GM12864 (cell line): ENCODE measurements at regions not wholly inside any gene's neighbourhood (a gene's known extent, or its start where the extent isn't known, plus 50 kb on each side); places are given as distances from the start of the nearest gene placed in this dataset.

Source experiments
- DNase-seq: peaks from one replicate; pipeline ENCODE4 v3.0.0-alpha.2; 2011; ENCODE audit warnings: low read depth
- H3K4me3 ChIP-seq: 2 replicates; pipeline ENCODE4 v1.5.1; 2011; ENCODE audit warnings: mild to moderate bottlenecking, low read depth, low read length, control low read depth
- TF ChIP-seq, protein P1 (sequence below): IDR thresholded peaks from 2 replicates; pipeline ENCODE4 v1.5.1; 2011; ENCODE audit warnings: low read depth, mild to moderate bottlenecking, moderate library complexity, low read length, control low read depth, inconsistent platforms; ENCODE audit errors: missing control alignments

DNA sequence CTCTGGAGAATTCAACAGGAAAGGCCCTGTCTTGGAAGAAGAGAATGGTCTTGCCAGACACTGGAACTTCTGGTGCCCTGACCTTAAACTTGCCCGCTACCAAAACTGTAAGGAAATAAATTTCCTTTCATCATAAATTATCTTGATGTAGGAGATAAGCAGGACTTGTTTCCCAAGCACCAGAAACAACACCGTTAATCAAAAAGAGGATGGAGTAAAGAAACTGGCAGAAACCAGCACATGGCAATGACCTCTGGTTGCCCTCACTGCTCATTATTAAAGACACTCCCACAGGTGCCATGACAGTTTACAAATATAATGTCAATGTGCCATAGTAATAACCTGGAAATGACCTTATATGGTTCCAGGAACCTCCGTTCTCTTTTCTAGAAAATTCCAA is 426.1 kb downstream of the EDEM1 start:
- H3K4me3 ChIP-seq: no peak overlapping the region
- no peak for DNase-seq
- TF ChIP-seq, protein P1, sequence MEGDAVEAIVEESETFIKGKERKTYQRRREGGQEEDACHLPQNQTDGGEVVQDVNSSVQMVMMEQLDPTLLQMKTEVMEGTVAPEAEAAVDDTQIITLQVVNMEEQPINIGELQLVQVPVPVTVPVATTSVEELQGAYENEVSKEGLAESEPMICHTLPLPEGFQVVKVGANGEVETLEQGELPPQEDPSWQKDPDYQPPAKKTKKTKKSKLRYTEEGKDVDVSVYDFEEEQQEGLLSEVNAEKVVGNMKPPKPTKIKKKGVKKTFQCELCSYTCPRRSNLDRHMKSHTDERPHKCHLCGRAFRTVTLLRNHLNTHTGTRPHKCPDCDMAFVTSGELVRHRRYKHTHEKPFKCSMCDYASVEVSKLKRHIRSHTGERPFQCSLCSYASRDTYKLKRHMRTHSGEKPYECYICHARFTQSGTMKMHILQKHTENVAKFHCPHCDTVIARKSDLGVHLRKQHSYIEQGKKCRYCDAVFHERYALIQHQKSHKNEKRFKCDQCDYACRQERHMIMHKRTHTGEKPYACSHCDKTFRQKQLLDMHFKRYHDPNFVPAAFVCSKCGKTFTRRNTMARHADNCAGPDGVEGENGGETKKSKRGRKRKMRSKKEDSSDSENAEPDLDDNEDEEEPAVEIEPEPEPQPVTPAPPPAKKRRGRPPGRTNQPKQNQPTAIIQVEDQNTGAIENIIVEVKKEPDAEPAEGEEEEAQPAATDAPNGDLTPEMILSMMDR: no peak

DNA sequence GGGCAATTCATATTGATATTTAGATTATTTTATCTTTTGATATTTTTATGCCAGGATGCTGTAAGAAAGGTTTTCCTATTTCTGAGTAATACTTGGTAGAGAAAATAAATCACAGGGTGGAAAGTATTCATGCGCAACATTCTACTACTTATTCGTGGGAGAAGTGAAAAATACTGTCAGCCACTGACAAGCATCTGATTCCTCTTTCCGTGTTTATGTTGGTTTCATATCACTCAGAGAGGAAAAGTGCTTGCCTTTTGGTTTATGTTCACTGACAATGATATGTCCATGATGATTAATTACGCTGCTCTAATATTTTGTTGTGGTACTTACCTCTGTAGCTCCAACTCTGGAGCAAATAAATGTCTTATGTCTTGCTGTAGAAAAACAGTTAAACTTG is 429.4 kb downstream of the EDEM1 start:
- TF ChIP-seq, protein P1: no peak
- no peak for DNase-seq
- H3K4me3 ChIP-seq: no peak overlapping the region

DNA sequence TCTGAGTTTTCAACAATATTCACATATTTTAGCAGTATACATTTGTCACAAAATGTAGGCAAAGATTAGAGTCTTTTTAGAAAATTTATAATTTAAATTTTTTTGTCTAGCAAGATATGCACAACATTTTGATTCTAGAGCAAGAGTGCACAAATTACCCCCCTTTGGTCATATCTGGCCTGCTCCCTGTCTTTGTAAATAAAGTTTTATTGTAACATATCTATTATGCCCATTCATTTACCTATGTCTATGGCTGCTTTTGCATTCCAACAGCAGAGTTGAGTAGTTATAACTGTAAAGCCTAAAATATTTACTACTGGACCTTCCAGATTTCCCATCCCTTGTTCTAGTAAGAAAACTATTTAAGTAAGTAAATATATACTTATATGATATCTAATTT is 430.7 kb downstream of the EDEM1 start:
- no peak for DNase-seq
- TF ChIP-seq, protein P1: no peak
- H3K4me3 ChIP-seq: no peak overlapping the region

DNA sequence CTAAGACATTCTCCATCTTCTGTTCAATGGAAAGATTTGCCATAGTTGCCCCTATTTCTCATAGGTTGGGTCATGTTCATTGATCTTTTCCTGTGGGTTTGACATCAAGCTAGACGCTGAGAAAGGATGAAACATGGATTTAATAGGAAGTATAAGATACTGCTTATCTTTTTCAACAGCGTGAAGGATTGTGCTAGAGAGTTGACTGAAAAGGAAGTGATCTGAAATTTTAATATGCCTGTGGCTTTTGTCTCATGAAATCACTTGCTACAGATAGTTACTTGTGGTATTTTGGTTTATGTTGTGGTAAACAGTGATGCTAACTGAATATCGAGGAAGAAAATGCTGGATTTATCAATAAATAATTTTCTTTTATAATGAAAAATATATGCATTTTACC is 442.9 kb downstream of the EDEM1 start:
- TF ChIP-seq, protein P1: no peak
- no peak overlapping the region for H3K4me3 ChIP-seq
- no peak for DNase-seq

DNA sequence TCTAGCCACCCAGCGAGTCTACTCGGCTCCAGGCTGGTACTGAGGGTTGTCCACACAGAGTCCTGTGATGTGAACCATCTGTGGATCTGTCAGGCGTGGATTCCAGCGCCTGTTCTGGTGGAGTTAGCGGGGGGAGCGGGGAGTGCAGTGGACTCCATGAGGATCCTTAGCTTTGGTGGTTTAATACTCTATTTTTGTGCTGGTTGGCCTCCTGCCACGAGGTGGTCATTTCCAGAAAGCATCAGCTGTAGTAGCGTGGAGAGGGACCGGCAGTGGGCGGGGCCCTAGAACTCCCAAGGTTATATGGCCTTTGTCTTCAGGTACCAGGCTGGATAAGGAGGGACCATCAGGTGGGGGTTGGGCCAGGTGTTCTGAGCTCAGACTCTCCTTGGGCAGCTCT is 446.5 kb downstream of the EDEM1 start:
- H3K4me3 ChIP-seq: no peak overlapping the region
- DNase-seq: no peak
- TF ChIP-seq, protein P1: no peak

DNA sequence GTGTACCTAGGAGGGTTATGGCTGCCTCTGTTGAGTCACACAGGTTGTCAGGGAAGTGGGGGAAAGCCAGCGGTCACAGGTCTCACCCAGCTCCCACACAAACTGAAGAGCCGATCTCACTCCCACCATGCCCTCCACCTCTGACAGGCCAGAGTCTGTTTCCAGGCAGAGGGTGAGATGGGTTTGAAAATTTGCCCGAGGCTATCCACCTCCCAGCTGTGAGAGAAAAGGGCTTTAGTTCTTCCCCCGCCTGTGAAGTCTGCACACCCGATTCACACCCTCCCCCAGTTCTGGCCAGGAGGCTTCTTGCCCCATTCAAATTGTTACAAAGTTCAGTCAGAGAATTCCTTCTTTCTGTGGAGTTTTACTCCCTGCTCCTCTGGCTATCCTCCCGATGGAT is 446.9 kb downstream of the EDEM1 start:
- no peak overlapping the region for H3K4me3 ChIP-seq
- TF ChIP-seq, protein P1: no peak
- DNase-seq: no peak

DNA sequence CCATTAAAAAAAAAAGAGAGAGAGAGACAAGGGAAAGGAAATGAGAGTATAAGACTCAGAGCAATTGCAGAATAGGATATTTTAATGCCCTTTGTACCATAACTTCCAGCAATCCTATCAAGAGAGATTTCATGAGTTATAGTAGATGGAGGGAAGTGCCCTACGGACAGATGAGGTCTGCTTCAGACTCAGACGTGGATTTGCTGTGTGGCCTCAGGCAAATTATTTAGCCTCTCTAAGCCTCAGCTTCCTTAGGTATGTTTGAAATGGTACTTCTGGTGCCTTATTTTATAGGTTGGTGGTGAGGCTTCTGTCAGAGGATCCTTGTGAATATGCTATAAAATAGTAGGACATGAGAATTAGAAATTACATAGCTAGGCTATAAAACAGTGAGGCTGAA is 448.2 kb downstream of the EDEM1 start:
- DNase-seq: no peak
- no peak overlapping the region for H3K4me3 ChIP-seq
- TF ChIP-seq, protein P1: no peak
